NT2/D1 (cell line): ENCODE measurements at regions not wholly inside any gene's neighbourhood (a gene's known extent, or its start where the extent isn't known, plus 50 kb on each side); places are given as distances from the start of the nearest gene placed in this dataset.
"Not testable (repeated sequence)": the region's sequence is repeated elsewhere in the genome, so short reads cannot be mapped to it uniquely, and the experiment has no call there.

ENCODE experiments used
- DNase-seq: peaks from one replicate; pipeline ENCODE4 v3.0.0-alpha.2; 2011; ENCODE audit warnings: low read depth, low spot score
- H3K27me3 ChIP-seq: 2 replicates; pipeline ENCODE4 v1.6.0; 2011; ENCODE audit warnings: mild to moderate bottlenecking; ENCODE audit not compliant: insufficient read length, insufficient read depth
- H3K36me3 ChIP-seq: 2 replicates; pipeline ENCODE4 v1.6.1; 2011; ENCODE audit warnings: mild to moderate bottlenecking, low read length, mixed read lengths; ENCODE audit not compliant: insufficient read depth, insufficient read length
- H3K4me1 ChIP-seq: 2 replicates; pipeline ENCODE4 v1.5.1; 2011; ENCODE audit not compliant: insufficient read depth, insufficient read length
- H3K4me3 ChIP-seq: 2 replicates; pipeline ENCODE4 v1.5.1; 2011; ENCODE audit warnings: low read depth; ENCODE audit not compliant: insufficient read length
- H3K9ac ChIP-seq: 2 replicates; pipeline ENCODE4 v1.6.0; 2011; ENCODE audit warnings: low read depth; ENCODE audit not compliant: insufficient read length
- H3K9me3 ChIP-seq: 2 replicates; pipeline ENCODE4 v1.5.1; 2011; ENCODE audit warnings: mild to moderate bottlenecking, low read length; ENCODE audit not compliant: insufficient read depth
- SUZ12 ChIP-seq: IDR thresholded peaks from 2 replicates; pipeline ENCODE4 v1.6.1; 2011; ENCODE audit not compliant: insufficient read length, insufficient read depth; ENCODE audit errors: extremely low read depth
- YY1 ChIP-seq: IDR thresholded peaks from 2 replicates; pipeline ENCODE4 v1.6.1; 2011; ENCODE audit not compliant: insufficient read length, insufficient read depth
- ZNF274 ChIP-seq: IDR thresholded peaks from 2 replicates; pipeline ENCODE4 v1.6.1; 2011; ENCODE audit warnings: mild to moderate bottlenecking, low read depth, low read length

DNA sequence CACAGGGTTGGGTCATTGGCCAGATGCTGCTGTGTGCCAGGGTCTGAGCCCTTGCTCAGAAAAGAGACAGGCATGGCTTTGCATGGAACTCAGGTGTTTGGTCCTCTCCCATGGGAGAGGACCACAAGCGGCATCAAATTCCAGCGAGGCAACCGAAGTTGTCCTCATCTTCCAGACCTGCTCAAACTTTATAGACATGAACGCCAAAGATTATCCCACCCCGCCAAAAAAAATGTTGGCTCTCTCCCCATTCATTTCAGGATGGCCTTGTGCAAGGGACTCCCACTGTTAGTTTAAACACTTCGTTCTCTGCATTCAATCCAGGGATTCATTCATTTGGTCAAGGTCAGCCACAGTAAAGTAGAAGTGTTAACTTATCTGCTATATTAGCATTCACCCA is 360.8 kb upstream of the ZFHX3 start:
- no peak overlapping the region for H3K9ac ChIP-seq
- H3K4me1 ChIP-seq = peaks cover 4% of the 10 kb centered on the region
- H3K36me3 ChIP-seq = no peaks in the 10 kb centered on the region
- H3K9me3 ChIP-seq = no peaks in the 10 kb centered on the region
- no peak for DNase-seq
- no peaks in the 10 kb centered on the region for H3K27me3 ChIP-seq
- no peak for TF ChIP-seq ZNF274
- TF ChIP-seq YY1 = no peak
- no peak for TF ChIP-seq SUZ12
- no peak overlapping the region for H3K4me3 ChIP-seq

DNA sequence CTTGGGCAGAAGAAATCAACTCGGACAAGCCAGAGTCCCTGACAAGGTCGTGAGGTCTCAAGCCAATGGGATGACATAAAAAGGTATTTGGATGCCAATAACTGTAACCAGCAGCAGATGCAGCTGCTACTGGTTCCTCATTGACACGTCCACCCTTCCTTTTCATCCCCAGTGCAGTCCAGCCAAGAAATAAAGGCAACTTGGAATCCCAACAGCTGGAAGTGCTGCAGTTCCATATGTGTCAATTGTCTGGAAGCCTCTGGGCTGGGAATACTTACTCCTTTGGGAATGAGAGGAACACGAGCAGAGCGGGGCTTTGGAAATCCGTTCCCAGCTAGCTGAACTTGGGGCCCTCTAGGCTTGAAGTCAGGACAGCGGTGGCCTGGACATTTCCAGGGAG is 360.4 kb upstream of the ZFHX3 start:
- no peaks in the 10 kb centered on the region for H3K36me3 ChIP-seq
- no peak for TF ChIP-seq ZNF274
- TF ChIP-seq YY1 = no peak
- TF ChIP-seq SUZ12 = no peak
- peaks cover 7% of the 10 kb centered on the region for H3K4me1 ChIP-seq
- no peak overlapping the region for H3K4me3 ChIP-seq
- no peak for DNase-seq
- no peak overlapping the region for H3K9ac ChIP-seq
- no peaks in the 10 kb centered on the region for H3K9me3 ChIP-seq
- H3K27me3 ChIP-seq = no peaks in the 10 kb centered on the region

GRCh38 chr16:73405851-73406250 is 357.9 kb upstream of the ZFHX3 start:
- Histone ChIP-seq H3K9ac (no peak overlapping the region), H3K4me3 (no peak overlapping the region), H3K36me3 (no peaks in the 10 kb centered on the region), H3K9me3 (no peaks in the 10 kb centered on the region), H3K4me1 (peaks cover 7% of the 10 kb centered on the region), H3K27me3 (no peaks in the 10 kb centered on the region)
- DNase-seq = no peak
- TF ChIP-seq ZNF274 (no peak), SUZ12 (no peak), YY1 (no peak)

DNA sequence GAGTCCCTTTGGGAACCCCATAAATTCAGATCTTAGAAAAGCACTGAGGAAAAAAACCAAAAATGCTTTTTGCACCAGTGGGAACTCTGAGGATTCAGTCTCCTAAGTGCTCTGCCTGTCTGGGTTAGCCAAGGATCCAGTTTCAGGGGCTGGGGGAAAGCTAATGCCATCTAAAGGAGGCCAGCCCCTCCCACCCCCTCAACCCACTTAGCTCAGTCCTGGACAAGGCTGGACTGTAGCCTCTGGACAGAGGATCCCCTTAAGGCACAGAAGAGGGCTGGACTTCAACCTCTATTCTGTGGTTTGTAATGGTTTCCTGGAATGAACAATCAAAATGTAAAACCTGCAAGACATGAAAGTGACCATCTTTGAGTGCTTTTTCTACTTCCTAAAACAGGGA is 356.1 kb upstream of the ZFHX3 start:
- TF ChIP-seq YY1 (no peak), SUZ12 (no peak), ZNF274 (no peak)
- Histone ChIP-seq H3K36me3 (no peaks in the 10 kb centered on the region), H3K9me3 (no peaks in the 10 kb centered on the region), H3K4me3 (no peak overlapping the region), H3K4me1 (peaks cover 7% of the 10 kb centered on the region), H3K27me3 (no peaks in the 10 kb centered on the region), H3K9ac (no peak overlapping the region)
- DNase-seq = no peak

GRCh38 chr16:73403291-73403690 is 355.4 kb upstream of the ZFHX3 start:
- no peak for DNase-seq
- Histone ChIP-seq H3K4me1 (peaks cover 7% of the 10 kb centered on the region), H3K27me3 (no peaks in the 10 kb centered on the region), H3K36me3 (no peaks in the 10 kb centered on the region), H3K9me3 (no peaks in the 10 kb centered on the region), H3K4me3 (no peak overlapping the region), H3K9ac (no peak overlapping the region)
- no peak for TF ChIP-seq SUZ12
- TF ChIP-seq YY1 = no peak
- TF ChIP-seq ZNF274 = no peak

DNA sequence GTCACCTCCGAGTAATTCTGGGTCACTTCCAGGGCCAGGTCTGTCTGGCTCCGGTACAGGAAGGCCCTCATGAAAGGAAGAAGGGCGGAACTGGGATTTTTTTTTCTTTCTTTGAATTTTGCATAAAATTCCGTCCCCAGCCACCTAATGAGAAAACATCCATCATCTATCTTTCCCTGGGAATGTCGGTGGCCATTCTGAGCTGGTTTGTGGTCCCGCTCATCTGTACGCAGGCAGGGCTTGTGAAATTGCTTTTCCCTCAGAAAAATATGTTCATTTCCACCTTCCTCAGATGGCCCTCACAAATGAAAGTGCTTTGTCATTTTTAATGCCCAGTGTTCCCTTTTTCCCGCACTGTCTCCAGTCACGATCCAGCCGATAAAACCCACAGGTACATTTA is 353.0 kb upstream of the ZFHX3 start:
- no peak overlapping the region for H3K9ac ChIP-seq
- H3K27me3 ChIP-seq = no peaks in the 10 kb centered on the region
- no peaks in the 10 kb centered on the region for H3K36me3 ChIP-seq
- no peak overlapping the region for H3K4me3 ChIP-seq
- TF ChIP-seq ZNF274 = no peak
- TF ChIP-seq SUZ12 = no peak
- TF ChIP-seq YY1 = no peak
- no peak for DNase-seq
- no peaks in the 10 kb centered on the region for H3K9me3 ChIP-seq
- H3K4me1 ChIP-seq = peaks cover 7% of the 10 kb centered on the region

DNA sequence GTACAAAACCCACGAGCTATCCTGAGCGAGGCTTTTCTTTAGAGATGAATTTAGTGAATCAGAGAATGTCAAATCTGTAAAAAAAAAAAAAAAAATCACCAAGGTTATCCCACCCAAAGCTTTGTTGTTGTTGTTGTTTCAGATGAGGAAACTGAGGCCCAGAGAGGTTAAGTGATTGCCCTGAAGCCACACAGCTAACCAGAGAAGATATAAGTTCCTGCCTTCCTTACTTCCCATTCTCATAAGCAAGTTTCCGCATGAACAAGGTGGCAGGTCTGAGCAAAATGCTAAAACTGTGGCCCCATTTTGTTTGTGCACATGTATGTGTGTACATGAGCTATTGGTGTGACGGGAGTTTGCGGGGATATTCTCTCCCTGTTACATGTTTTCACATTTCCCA is 352.1 kb upstream of the ZFHX3 start:
- no peak for DNase-seq
- Histone ChIP-seq H3K9me3 (no peaks in the 10 kb centered on the region), H3K4me1 (peaks cover 7% of the 10 kb centered on the region), H3K9ac (no peak overlapping the region), H3K4me3 (no peak overlapping the region), H3K27me3 (no peaks in the 10 kb centered on the region), H3K36me3 (no peaks in the 10 kb centered on the region)
- TF ChIP-seq SUZ12 = no peak
- TF ChIP-seq ZNF274 = no peak
- no peak for TF ChIP-seq YY1

GRCh38 chr16:73399486-73399885 is 351.6 kb upstream of the ZFHX3 start:
- Histone ChIP-seq H3K4me1 (peaks cover 7% of the 10 kb centered on the region), H3K9ac (no peak overlapping the region), H3K4me3 (no peak overlapping the region), H3K9me3 (no peaks in the 10 kb centered on the region), H3K36me3 (no peaks in the 10 kb centered on the region), H3K27me3 (no peaks in the 10 kb centered on the region)
- DNase-seq = no peak
- no peak for TF ChIP-seq SUZ12
- TF ChIP-seq ZNF274 = no peak
- TF ChIP-seq YY1 = no peak

DNA sequence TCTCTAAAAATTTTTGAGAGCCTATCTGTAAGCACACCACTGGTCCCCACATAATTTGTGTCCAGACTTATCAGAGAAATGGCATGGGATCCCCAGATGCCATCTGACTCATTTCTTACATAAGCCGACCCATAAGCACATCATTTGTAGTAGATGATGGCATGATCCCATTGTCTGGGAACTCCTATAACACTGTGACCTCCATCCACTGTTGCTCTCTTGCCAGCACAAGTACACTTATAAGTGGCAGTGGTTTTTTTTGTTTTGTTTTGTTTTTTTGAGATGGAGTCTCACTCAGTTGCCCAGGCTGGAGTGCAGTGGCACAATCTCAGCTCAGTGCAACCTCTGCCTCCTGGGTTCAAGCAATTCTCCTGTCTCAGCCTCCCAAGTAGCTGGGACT is 350.7 kb upstream of the ZFHX3 start:
- not testable (repeated sequence) for H3K4me1 ChIP-seq, H3K4me3 ChIP-seq, H3K9me3 ChIP-seq, H3K27me3 ChIP-seq, H3K9ac ChIP-seq, H3K36me3 ChIP-seq, DNase-seq
